Natural killer cell (primary cell): ENCODE measurements at regions not wholly inside any gene's neighbourhood (a gene's known extent, or its start where the extent isn't known, plus 50 kb on each side); places are given as distances from the start of the nearest gene placed in this dataset.

Source experiments
- ATAC-seq, 3 donors: fragments of 150-1000 bp in 2 of 3; fragments of 200-7000 bp in 1 of 3; cut with Tn5 transposase; 1 replicate in 1 of 3; 2 replicates in 2 of 3; pipeline ENCODE4 v1.10.0; 2021; ENCODE audit warnings: mild to moderate bottlenecking in 2 of 3, moderate library complexity in 2 of 3
- DNase-seq, 2 donors: peaks; one replicate each; pipeline versions ENCODE4 v3.0.0 to v3.0.0-alpha.2; 2013 to 2021; ENCODE audit warnings: mixed read lengths in 1 of 2
- H3K27ac ChIP-seq: one replicate; pipeline ENCODE4 v1.5.1; 2013; ENCODE audit warnings: mild to moderate bottlenecking, low read length
- H3K27me3 ChIP-seq: one replicate; pipeline ENCODE4 v1.6.1; 2013; ENCODE audit warnings: low read length; ENCODE audit not compliant: control insufficient read depth, insufficient read depth
- H3K36me3 ChIP-seq: one replicate; pipeline ENCODE4 v1.6.1; 2013; ENCODE audit warnings: low read length; ENCODE audit not compliant: control insufficient read depth, insufficient read depth
- H3K4me1 ChIP-seq: one replicate; pipeline ENCODE4 v1.6.1; 2013; ENCODE audit warnings: low read length; ENCODE audit not compliant: control insufficient read depth, insufficient read depth
- H3K4me3 ChIP-seq: one replicate; pipeline ENCODE4 v1.5.1; 2013; ENCODE audit warnings: low read length
- H3K9me3 ChIP-seq: one replicate; pipeline ENCODE4 v1.6.1; 2013; ENCODE audit warnings: low read length; ENCODE audit not compliant: control insufficient read depth, insufficient read depth
- H3K27ac Mint-ChIP-seq, 2 donors: one replicate each; pipeline ENCODE4 v1.8.0; 2022; ENCODE audit warnings: mild to moderate bottlenecking in 2 of 2, mixed read lengths in 2 of 2, moderate library complexity in 1 of 2
- H3K27me3 Mint-ChIP-seq, 2 donors: one replicate each; pipeline ENCODE4 v1.8.0; 2022; ENCODE audit warnings: low read depth in 2 of 2, mixed read lengths in 2 of 2
- H3K36me3 Mint-ChIP-seq: one replicate; pipeline ENCODE4 v1.8.0; 2022; ENCODE audit warnings: mixed read lengths
- H3K4me1 Mint-ChIP-seq, 2 donors: one replicate each; pipeline ENCODE4 v1.8.0; 2022; ENCODE audit warnings: mixed read lengths in 2 of 2
- H3K4me3 Mint-ChIP-seq: one replicate; pipeline ENCODE4 v1.8.0; 2022; ENCODE audit warnings: mild to moderate bottlenecking, moderate library complexity, mixed read lengths
- H3K9me3 Mint-ChIP-seq, 2 donors: one replicate each; pipeline ENCODE4 v1.8.0; 2022; ENCODE audit warnings: mixed read lengths in 2 of 2
- WGBS: methylation state at CpG from one replicate; pipeline ENCODE4 v1.1.7; 2013; ENCODE audit warnings: missing lambda C conversion rate; ENCODE audit not compliant: insufficient coverage; 5-methylcytosine and 5-hydroxymethylcytosine counted together
- intact Hi-C: fragments of 100-400 bp; cut with micrococcal nuclease; formaldehyde crosslinking; loops from one replicate; pipeline ENCODE4 v1.14.2; 2022
- TF ChIP-seq, protein P1 (sequence below): fragments of 200-600 bp; IDR thresholded peaks from one replicate; pipeline ENCODE4 v1.8.0; 2022; ENCODE audit warnings: antibody characterized with exemption

DNA sequence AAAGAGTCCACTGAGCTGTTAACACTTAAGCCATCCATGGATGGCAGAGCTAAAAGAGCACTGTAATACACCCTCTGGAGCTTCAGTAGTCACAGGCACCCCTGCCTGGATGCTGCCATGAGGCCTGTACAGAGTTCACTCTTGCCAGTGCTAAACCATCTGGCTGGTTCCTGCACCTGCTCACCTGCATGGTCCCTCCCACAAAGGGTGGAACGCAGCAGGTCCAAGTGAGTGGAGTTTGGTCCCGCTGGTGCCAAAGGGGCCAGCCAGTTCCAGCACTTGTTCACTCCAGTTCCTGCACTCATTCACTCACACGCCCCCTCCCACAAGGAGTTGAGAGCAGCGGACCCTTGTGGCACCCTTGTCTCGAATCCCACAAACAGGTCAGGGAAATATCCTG lies 503.5 kb downstream of the HACE1 start:
- intact Hi-C loops, result no loop called here
- Histone ChIP-seq H3K27ac (no peak overlapping the region), H3K4me1 (no peaks in the 10 kb centered on the region), H3K9me3 (no peaks in the 10 kb centered on the region), H3K27me3 (no peaks in the 10 kb centered on the region), H3K4me3 (no peak overlapping the region), H3K36me3 (no peaks in the 10 kb centered on the region)
- H3K27ac Mint-ChIP-seq, result no peak overlapping the region
- no peaks in the 10 kb centered on the region for H3K4me1 Mint-ChIP-seq
- no peak overlapping the region for H3K4me3 Mint-ChIP-seq
- H3K36me3 Mint-ChIP-seq, result no peaks in the 10 kb centered on the region
- H3K27me3 Mint-ChIP-seq, result no peaks in the 10 kb centered on the region
- 87% methylated on average over 5 of the region's 5 CpGs for WGBS
- ATAC-seq (no peak), DNase-seq (no peak)
- H3K9me3 Mint-ChIP-seq, result peaks cover 7 to 8% of the 10 kb centered on the region in 2 donors
- TF ChIP-seq, protein P1, sequence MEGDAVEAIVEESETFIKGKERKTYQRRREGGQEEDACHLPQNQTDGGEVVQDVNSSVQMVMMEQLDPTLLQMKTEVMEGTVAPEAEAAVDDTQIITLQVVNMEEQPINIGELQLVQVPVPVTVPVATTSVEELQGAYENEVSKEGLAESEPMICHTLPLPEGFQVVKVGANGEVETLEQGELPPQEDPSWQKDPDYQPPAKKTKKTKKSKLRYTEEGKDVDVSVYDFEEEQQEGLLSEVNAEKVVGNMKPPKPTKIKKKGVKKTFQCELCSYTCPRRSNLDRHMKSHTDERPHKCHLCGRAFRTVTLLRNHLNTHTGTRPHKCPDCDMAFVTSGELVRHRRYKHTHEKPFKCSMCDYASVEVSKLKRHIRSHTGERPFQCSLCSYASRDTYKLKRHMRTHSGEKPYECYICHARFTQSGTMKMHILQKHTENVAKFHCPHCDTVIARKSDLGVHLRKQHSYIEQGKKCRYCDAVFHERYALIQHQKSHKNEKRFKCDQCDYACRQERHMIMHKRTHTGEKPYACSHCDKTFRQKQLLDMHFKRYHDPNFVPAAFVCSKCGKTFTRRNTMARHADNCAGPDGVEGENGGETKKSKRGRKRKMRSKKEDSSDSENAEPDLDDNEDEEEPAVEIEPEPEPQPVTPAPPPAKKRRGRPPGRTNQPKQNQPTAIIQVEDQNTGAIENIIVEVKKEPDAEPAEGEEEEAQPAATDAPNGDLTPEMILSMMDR, result no peak

DNA sequence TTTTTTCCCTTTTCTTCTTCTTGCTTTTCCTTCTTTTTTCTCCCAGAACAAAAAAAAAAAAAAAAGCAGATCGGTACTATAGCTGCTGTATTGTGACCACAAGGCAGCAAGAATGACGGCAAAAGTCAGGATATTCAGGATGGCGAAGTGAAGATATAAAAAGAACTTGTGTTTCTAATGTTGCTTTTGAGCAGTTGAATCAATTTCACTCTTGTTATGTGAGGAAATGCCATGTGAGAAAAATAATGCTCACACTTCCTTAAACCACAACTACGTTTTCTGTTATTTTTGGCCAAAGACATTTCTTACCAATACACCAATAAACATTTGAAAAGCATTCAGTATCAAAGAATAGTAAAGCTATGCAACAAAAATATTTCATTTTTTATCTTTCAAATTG lies 510.5 kb downstream of the HACE1 start:
- Mint-ChIP-seq H3K27me3 (no peaks in the 10 kb centered on the region), H3K9me3 (peaks cover 8 to 10% of the 10 kb centered on the region in 2 donors), H3K27ac (no peak overlapping the region), H3K36me3 (no peaks in the 10 kb centered on the region), H3K4me1 (no peaks in the 10 kb centered on the region), H3K4me3 (no peak overlapping the region)
- no peaks in the 10 kb centered on the region for H3K4me1 ChIP-seq
- no peak for DNase-seq
- no peak overlapping the region for H3K4me3 ChIP-seq
- TF ChIP-seq, protein P1, result no peak
- H3K36me3 ChIP-seq, result no peaks in the 10 kb centered on the region
- no peaks in the 10 kb centered on the region for H3K27me3 ChIP-seq
- 44% methylated on average over 4 of the region's 4 CpGs for WGBS
- H3K9me3 ChIP-seq, result peaks cover 8% of the 10 kb centered on the region
- H3K27ac ChIP-seq, result no peak overlapping the region
- ATAC-seq, result no peak
- intact Hi-C loops, result no loop called here

DNA sequence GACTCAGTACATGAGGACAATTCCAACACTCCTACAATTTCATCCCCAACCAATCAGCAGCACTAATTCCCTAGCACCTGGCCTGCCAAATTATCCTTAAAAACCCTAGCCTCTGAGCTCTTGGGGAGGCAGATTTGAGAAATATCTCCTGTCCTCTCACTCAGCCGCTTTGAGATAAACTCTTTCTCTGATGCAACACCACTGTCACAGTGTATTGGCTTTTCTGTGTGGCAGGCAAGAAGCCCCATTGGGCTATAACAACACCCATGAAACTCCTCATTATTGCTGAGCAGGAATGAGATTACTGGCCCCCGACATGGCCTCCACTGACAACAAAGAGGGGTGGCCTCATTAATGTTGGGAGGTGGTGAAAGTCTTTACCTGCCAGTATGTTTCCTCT lies 515.5 kb downstream of the HACE1 start:
- Histone ChIP-seq H3K27me3 (no peaks in the 10 kb centered on the region), H3K27ac (no peak overlapping the region), H3K4me1 (no peaks in the 10 kb centered on the region), H3K9me3 (peaks cover 14% of the 10 kb centered on the region), H3K36me3 (no peaks in the 10 kb centered on the region), H3K4me3 (no peak overlapping the region)
- Mint-ChIP-seq H3K27me3 (no peaks in the 10 kb centered on the region), H3K4me1 (no peaks in the 10 kb centered on the region), H3K36me3 (no peaks in the 10 kb centered on the region), H3K27ac (no peak overlapping the region), H3K9me3 (peaks cover 9 to 11% of the 10 kb centered on the region in 2 donors), H3K4me3 (no peak overlapping the region)
- no peak for ATAC-seq
- TF ChIP-seq, protein P1, result no peak
- intact Hi-C loops, result no loop called here
- no peak for DNase-seq
- 88% methylated on average over 1 of the region's 2 CpGs for WGBS

DNA sequence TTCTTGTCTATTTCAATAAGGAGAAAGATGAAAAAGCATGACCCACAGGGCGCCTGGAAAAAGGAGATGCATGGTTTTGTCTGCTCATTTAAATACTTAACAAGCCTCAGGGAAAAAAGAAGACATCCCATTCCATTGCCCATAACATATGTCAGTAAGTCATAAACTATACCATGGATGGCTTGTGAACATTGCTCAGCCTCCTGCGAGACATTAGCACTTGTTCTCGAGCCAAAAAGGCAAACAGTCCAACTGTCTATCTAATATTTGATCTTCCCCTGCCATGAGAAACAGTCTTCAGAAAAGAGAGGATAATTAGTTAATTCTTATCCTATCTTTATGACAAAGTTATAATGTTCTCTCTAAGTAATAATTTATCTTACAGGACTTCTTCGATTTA lies 527.4 kb downstream of the HACE1 start:
- H3K27me3 ChIP-seq, result no peaks in the 10 kb centered on the region
- 85% methylated on average over 2 of the region's 4 CpGs for WGBS
- H3K4me3 Mint-ChIP-seq, result no peak overlapping the region
- no peak overlapping the region for H3K27ac ChIP-seq
- H3K9me3 Mint-ChIP-seq, result peaks cover 0 to 2% of the 10 kb centered on the region in 2 donors
- intact Hi-C loops, result no loop called here
- no peak for DNase-seq
- no peak overlapping the region for H3K27ac Mint-ChIP-seq
- H3K9me3 ChIP-seq, result no peaks in the 10 kb centered on the region
- H3K4me3 ChIP-seq, result no peak overlapping the region
- ATAC-seq, result no peak
- no peaks in the 10 kb centered on the region for H3K27me3 Mint-ChIP-seq
- H3K4me1 Mint-ChIP-seq, result no peaks in the 10 kb centered on the region
- no peaks in the 10 kb centered on the region for H3K4me1 ChIP-seq
- H3K36me3 Mint-ChIP-seq, result no peaks in the 10 kb centered on the region
- TF ChIP-seq, protein P1, result no peak
- H3K36me3 ChIP-seq, result no peaks in the 10 kb centered on the region
